Ovary (tissue), 7 donors: ENCODE measurements at regions not wholly inside any gene's neighbourhood (a gene's known extent, or its start where the extent isn't known, plus 50 kb on each side); places are given as distances from the start of the nearest gene placed in this dataset.

Experiments
- DNase-seq, 5 donors: peaks; one replicate each; pipeline ENCODE4 v3.0.0-alpha.2; 2019 to 2020
- H3K27ac ChIP-seq, 2 donors: fragments of 200-600 bp; one replicate each; pipeline versions ENCODE4 v1.5.1 to v1.8.0; 2019 to 2022
- H3K27me3 ChIP-seq: fragments of 200-600 bp; one replicate; pipeline ENCODE4 v1.8.0; 2022
- H3K36me3 ChIP-seq: fragments of 200-600 bp; sonication (generic); one replicate; pipeline ENCODE4 v1.5.1; 2019
- H3K4me1 ChIP-seq: one replicate; pipeline ENCODE4 v1.8.1; 2013; ENCODE audit warnings: mild to moderate bottlenecking, moderate library complexity; ENCODE audit not compliant: insufficient read depth
- H3K4me3 ChIP-seq: fragments of 200-600 bp; sonication (generic); one replicate; pipeline ENCODE4 v1.5.1; 2017
- H3K9me3 ChIP-seq, 2 donors: fragments of 200-600 bp in 1 of 2; sonication (generic) in 1 of 2; one replicate each; pipeline versions ENCODE4 v1.5.1 to v1.8.1; 2013 to 2019; ENCODE audit warnings: mild to moderate bottlenecking in 1 of 2, moderate library complexity in 1 of 2
- EP300 ChIP-seq: sonication (generic); formaldehyde crosslinking; IDR thresholded peaks from one replicate; pipeline ENCODE4 v1.6.1; 2017; ENCODE audit warnings: antibody characterized with exemption
- POLR2A ChIP-seq: fragments of 450-650 bp; IDR thresholded peaks from one replicate; pipeline ENCODE4 v1.6.1; 2017; ENCODE audit warnings: antibody characterized with exemption, mild to moderate bottlenecking, moderate library complexity
- WGBS, 3 donors: extraction: QIAGEN DNeasy Blood & Tissue Kit in 1 of 3; methylation state at CpG; one replicate each; pipeline versions ENCODE4 v1.1.5 to v1.1.7; 2013 to 2017; 5-methylcytosine and 5-hydroxymethylcytosine counted together
- intact Hi-C, 4 donors: fragments of 100-400 bp; cut with DNase I; formaldehyde crosslinking; loops; one replicate each; pipeline versions ENCODE4 v1.11.0 to v1.15.1; 2022 to 2023
- TF ChIP-seq, protein P1 (sequence below), 3 donors: fragments of 450-650 bp in 2 of 3; fragments of 200-600 bp in 1 of 3; IDR thresholded peaks; one replicate each; pipeline versions ENCODE4 v1.5.1 to v1.8.0; 2016 to 2022; ENCODE audit warnings: antibody characterized with exemption in 3 of 3, mild to moderate bottlenecking in 1 of 3
- donor health status: DM: no; HTN: no; CAD: no; lungs with moderate emphysema.
- donor health status: DM: no; HTN: no; CAD: no.
- donor health status: Bipolar disorder and iron deficiency.
- donor health status: DM: no; HTN: no; CAD: no.
- donor health status: DM: yes; HTN: yes; CAD: no.

- no peaks in the 10 kb centered on the region for H3K4me1 ChIP-seq
- H3K27ac ChIP-seq, result no peak overlapping the region
- DNase-seq, result no peak
- H3K36me3 ChIP-seq, result no peaks in the 10 kb centered on the region
- TF ChIP-seq POLR2A (no peak), EP300 (no peak)
- TF ChIP-seq, protein P1, sequence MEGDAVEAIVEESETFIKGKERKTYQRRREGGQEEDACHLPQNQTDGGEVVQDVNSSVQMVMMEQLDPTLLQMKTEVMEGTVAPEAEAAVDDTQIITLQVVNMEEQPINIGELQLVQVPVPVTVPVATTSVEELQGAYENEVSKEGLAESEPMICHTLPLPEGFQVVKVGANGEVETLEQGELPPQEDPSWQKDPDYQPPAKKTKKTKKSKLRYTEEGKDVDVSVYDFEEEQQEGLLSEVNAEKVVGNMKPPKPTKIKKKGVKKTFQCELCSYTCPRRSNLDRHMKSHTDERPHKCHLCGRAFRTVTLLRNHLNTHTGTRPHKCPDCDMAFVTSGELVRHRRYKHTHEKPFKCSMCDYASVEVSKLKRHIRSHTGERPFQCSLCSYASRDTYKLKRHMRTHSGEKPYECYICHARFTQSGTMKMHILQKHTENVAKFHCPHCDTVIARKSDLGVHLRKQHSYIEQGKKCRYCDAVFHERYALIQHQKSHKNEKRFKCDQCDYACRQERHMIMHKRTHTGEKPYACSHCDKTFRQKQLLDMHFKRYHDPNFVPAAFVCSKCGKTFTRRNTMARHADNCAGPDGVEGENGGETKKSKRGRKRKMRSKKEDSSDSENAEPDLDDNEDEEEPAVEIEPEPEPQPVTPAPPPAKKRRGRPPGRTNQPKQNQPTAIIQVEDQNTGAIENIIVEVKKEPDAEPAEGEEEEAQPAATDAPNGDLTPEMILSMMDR (IDR thresholded peaks at IDR 0.05), result no peak
- 59 to 81% (median 65%) methylated on average over 3 of the region's 3 CpGs for WGBS, 3 donors
- H3K9me3 ChIP-seq, result no peaks in the 10 kb centered on the region
- no peak overlapping the region for H3K4me3 ChIP-seq
- H3K27me3 ChIP-seq, result no peaks in the 10 kb centered on the region
- intact Hi-C loops, result no loop called here
These were observed 1193.9 kb downstream of the DNAJB9 start for GRCh38 chr7:109763611-109764010.

DNA sequence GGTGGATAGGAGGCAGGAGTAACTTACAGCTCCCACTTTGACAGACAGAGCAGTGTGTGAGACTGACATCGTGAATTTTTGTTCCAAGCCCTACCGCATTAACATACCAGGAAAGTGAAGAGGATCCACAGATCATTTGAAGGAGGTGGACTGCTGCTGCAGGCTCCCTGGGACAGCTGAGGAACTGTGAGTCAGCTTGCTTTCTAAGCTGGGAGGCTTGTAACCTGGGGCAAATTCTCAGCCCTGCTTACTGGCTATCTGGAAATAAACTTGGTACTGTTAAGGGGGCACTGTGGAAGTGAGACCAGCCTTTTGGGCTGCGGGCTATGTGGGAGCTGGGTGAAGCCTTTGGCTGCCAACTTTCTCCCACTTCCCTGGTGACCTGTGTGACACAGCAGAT is 1202.5 kb downstream of the DNAJB9 start:
- H3K27me3 ChIP-seq, result no peaks in the 10 kb centered on the region
- no peaks in the 10 kb centered on the region for H3K4me1 ChIP-seq
- TF ChIP-seq POLR2A (no peak), EP300 (no peak)
- TF ChIP-seq, protein P1 (IDR thresholded peaks at IDR 0.05), result no peak
- intact Hi-C loops, result no loop called here
- no peak overlapping the region for H3K27ac ChIP-seq
- WGBS, 3 donors, result 84 to 86% (median 84%) methylated on average over 3 of the region's 3 CpGs
- no peaks in the 10 kb centered on the region for H3K36me3 ChIP-seq
- no peak overlapping the region for H3K4me3 ChIP-seq
- H3K9me3 ChIP-seq, result no peaks in the 10 kb centered on the region
- DNase-seq, result no peak

GRCh38 chr7:109782806-109783205 is 1213.1 kb downstream of the DNAJB9 start:
- Histone ChIP-seq H3K27ac (no peak overlapping the region), H3K4me1 (no peaks in the 10 kb centered on the region), H3K9me3 (no peaks in the 10 kb centered on the region), H3K27me3 (no peaks in the 10 kb centered on the region), H3K36me3 (no peaks in the 10 kb centered on the region), H3K4me3 (no peak overlapping the region)
- 62 to 75% (median 73%) methylated on average over 3 of the region's 3 CpGs for WGBS, 3 donors
- intact Hi-C loops, result no loop called here
- no peak for DNase-seq
- no peak for TF ChIP-seq EP300

GRCh38 chr7:109806548-109806947 is 1236.9 kb downstream of the DNAJB9 start:
- Histone ChIP-seq H3K36me3 (no peaks in the 10 kb centered on the region), H3K4me3 (no peak overlapping the region), H3K4me1 (no peaks in the 10 kb centered on the region), H3K27me3 (no peaks in the 10 kb centered on the region), H3K9me3 (no peaks in the 10 kb centered on the region), H3K27ac (no peak overlapping the region)
- intact Hi-C loops, result no loop called here
- TF ChIP-seq, protein P1 (IDR thresholded peaks at IDR 0.05), result no peak
- DNase-seq, result no peak

GRCh38 chr7:109821156-109821555 is 1251.5 kb downstream of the DNAJB9 start:
- no peaks in the 10 kb centered on the region for H3K9me3 ChIP-seq
- DNase-seq, result no peak
- no peak overlapping the region for H3K27ac ChIP-seq
- intact Hi-C loops, result no loop called here
- no peaks in the 10 kb centered on the region for H3K27me3 ChIP-seq
- H3K4me3 ChIP-seq, result no peak overlapping the region
- H3K36me3 ChIP-seq, result no peaks in the 10 kb centered on the region
- no peak for TF ChIP-seq POLR2A
- TF ChIP-seq, protein P1 (IDR thresholded peaks at IDR 0.05), result no peak
- TF ChIP-seq EP300, result no peak
- H3K4me1 ChIP-seq, result no peaks in the 10 kb centered on the region
- 68 to 82% (median 74%) methylated on average over 2 of the region's 2 CpGs for WGBS, 3 donors
